Nephron progenitor cell (in vitro differentiated cells): ENCODE measurements at regions not wholly inside any gene's neighbourhood (a gene's known extent, or its start where the extent isn't known, plus 50 kb on each side); places are given as distances from the start of the nearest gene placed in this dataset.

ENCODE experiments used
- DNase-seq: peaks from one replicate; pipeline ENCODE4 v3.0.0; 2021
- H3K27ac Mint-ChIP-seq: 2 replicates; pipeline ENCODE4 v1.8.0; 2021; ENCODE audit warnings: mild to moderate bottlenecking, moderate library complexity, mixed read lengths
- H3K27me3 Mint-ChIP-seq: 2 replicates; pipeline ENCODE4 v1.8.0; 2021; ENCODE audit warnings: mild to moderate bottlenecking, low read depth, mixed read lengths; ENCODE audit not compliant: poor library complexity
- H3K36me3 Mint-ChIP-seq: 2 replicates; pipeline ENCODE4 v1.8.0; 2021; ENCODE audit warnings: low read depth, mixed read lengths
- H3K4me1 Mint-ChIP-seq: 2 replicates; pipeline ENCODE4 v1.8.0; 2021; ENCODE audit warnings: mixed read lengths
- H3K4me3 Mint-ChIP-seq: 2 replicates; pipeline ENCODE4 v1.8.0; 2021; ENCODE audit warnings: mild to moderate bottlenecking, moderate library complexity, mixed read lengths
- H3K9me3 Mint-ChIP-seq: 2 replicates; pipeline ENCODE4 v1.8.0; 2021; ENCODE audit warnings: mild to moderate bottlenecking, moderate library complexity, mixed read lengths
- TF ChIP-seq, protein P1 (sequence below): fragments of 200-600 bp; sonication (generic); IDR thresholded peaks from 2 replicates; pipeline ENCODE4 v1.5.0; 2021; ENCODE audit warnings: antibody characterized with exemption

DNA sequence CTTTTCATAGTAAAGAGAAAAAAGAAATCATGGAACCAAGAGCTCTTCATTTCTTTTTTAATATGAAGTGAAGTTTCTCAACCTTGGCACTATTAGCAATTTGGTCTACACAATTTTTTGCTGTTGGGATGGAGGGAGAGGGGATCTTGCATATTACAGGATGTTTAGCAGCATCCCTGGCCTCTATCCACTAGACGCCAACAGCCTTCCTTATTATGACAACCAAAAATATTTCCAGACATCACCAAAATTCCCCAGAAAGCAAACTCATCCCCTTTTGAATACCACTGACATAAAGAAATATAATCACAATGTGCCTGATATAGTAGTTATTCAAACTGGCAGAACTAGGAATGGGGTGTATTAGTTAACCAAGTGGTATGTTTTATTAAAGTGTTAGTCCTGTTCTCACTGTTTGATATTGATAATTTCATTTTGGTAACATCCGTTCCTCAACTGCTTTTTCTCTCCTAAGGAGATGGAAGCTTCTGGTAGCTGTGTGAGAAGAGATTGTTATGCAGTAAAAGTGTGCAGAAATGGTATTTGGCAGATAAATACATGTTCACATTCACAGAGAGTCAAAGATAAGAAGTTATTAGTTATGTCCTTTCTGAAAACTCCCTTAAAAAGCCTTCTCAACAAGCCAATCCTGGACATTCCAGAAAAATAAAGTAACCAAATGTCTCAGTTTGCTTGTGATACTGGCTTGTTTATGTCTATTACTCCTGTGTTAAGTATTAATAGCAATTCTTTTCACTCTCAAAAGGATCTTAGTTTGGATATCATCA, 699.9 kb downstream of the C12orf50 start:
- peak overlapping the region; percentile 51 for H3K27ac Mint-ChIP-seq
- H3K36me3 Mint-ChIP-seq = no peaks in the 10 kb centered on the region
- H3K4me1 Mint-ChIP-seq = no peaks in the 10 kb centered on the region
- H3K27me3 Mint-ChIP-seq = no peaks in the 10 kb centered on the region
- no peak overlapping the region for H3K4me3 Mint-ChIP-seq
- TF ChIP-seq, protein P1, sequence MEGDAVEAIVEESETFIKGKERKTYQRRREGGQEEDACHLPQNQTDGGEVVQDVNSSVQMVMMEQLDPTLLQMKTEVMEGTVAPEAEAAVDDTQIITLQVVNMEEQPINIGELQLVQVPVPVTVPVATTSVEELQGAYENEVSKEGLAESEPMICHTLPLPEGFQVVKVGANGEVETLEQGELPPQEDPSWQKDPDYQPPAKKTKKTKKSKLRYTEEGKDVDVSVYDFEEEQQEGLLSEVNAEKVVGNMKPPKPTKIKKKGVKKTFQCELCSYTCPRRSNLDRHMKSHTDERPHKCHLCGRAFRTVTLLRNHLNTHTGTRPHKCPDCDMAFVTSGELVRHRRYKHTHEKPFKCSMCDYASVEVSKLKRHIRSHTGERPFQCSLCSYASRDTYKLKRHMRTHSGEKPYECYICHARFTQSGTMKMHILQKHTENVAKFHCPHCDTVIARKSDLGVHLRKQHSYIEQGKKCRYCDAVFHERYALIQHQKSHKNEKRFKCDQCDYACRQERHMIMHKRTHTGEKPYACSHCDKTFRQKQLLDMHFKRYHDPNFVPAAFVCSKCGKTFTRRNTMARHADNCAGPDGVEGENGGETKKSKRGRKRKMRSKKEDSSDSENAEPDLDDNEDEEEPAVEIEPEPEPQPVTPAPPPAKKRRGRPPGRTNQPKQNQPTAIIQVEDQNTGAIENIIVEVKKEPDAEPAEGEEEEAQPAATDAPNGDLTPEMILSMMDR = no peak
- H3K9me3 Mint-ChIP-seq = no peaks in the 10 kb centered on the region
- DNase-seq = no peak

DNA sequence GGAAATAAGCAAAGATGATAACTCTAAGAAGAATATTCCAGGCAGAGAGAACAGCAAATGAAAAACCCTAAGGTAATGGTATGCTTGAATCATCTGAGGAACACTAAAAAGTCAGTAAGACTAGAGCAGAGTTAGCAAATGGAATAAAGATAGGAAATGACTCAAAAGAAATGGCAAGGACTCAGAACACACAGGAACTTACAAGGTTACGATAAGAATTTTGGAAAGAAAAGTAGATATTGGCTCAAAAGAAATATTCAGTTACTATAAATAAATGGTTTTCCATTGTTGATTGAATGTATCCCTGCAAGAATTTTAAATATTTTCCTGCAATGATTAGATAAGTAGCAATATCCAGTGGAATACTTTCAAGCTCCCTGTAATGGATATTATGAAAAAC, 705.8 kb downstream of the C12orf50 start:
- TF ChIP-seq, protein P1 = no peak
- Mint-ChIP-seq H3K4me1 (no peaks in the 10 kb centered on the region), H3K27me3 (no peaks in the 10 kb centered on the region), H3K9me3 (no peaks in the 10 kb centered on the region), H3K27ac (no peak overlapping the region), H3K36me3 (no peaks in the 10 kb centered on the region), H3K4me3 (no peak overlapping the region)
- no peak for DNase-seq

DNA sequence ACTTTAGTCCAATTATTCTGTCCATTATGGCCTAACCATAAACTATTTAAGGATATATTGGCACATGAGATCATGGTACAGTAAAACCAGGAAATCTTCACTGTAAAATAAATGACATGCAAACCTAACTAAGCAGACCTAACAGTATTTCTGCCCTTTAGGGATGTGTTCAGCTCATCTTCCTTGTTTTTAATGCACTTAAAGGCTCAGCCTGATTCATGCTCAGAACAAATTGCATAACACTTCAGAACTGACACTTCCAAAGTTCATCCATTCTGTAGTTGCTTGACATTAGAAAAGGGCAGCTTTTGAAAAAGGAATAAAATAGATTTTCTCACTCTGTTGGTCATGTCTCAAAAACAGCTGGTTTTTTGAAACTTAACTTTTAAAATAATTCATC, 708.5 kb downstream of the C12orf50 start:
- Mint-ChIP-seq H3K36me3 (no peaks in the 10 kb centered on the region), H3K4me1 (no peaks in the 10 kb centered on the region), H3K9me3 (no peaks in the 10 kb centered on the region), H3K27me3 (no peaks in the 10 kb centered on the region), H3K4me3 (no peak overlapping the region), H3K27ac (no peak overlapping the region)
- DNase-seq = no peak
- TF ChIP-seq, protein P1 = no peak

DNA sequence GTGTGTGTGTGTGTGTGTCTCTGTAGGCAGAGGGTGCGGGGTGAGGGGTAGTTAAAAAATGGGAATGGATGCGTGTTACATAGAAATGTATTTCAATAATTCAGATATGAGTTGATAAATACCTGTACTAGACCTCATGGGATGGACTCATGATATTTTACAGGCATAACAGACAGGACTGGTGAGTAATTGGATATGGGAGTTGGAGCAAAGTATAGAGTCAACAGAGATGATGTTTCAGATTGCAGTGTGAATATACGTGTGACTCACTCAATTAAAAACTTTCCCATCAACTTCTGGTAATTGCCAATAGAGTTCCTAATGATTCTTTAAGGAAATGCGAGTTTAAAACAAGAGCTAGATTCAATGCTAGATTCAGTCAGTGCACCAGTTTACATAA, 711.9 kb downstream of the C12orf50 start:
- H3K4me3 Mint-ChIP-seq = no peak overlapping the region
- DNase-seq = no peak
- TF ChIP-seq, protein P1 = no peak
- H3K9me3 Mint-ChIP-seq = no peaks in the 10 kb centered on the region
- H3K36me3 Mint-ChIP-seq = no peaks in the 10 kb centered on the region
- H3K4me1 Mint-ChIP-seq = no peaks in the 10 kb centered on the region
- H3K27ac Mint-ChIP-seq = no peak overlapping the region
- no peaks in the 10 kb centered on the region for H3K27me3 Mint-ChIP-seq

DNA sequence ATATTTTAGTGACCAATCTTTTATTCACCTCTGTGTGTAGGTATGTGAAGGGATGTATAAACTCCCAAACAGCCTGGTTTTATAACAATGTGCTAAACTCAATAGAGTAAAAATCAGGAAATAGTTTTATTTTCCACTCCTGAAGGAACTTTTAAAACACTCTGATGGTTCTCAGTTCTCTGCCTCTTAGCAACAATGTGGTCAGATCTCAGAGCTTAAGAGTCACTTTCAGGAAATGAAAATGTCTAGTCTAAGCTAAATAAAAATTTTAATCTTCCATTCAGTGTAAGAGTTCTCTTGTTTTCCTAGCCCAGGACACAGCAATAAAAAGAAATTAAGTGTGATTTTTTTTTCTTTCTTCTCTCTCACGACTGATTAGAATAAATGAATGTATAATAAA, 718.0 kb downstream of the C12orf50 start:
- no peaks in the 10 kb centered on the region for H3K9me3 Mint-ChIP-seq
- no peak overlapping the region for H3K4me3 Mint-ChIP-seq
- DNase-seq = no peak
- TF ChIP-seq, protein P1 = no peak
- no peaks in the 10 kb centered on the region for H3K36me3 Mint-ChIP-seq
- no peak overlapping the region for H3K27ac Mint-ChIP-seq
- no peaks in the 10 kb centered on the region for H3K4me1 Mint-ChIP-seq
- no peaks in the 10 kb centered on the region for H3K27me3 Mint-ChIP-seq

DNA sequence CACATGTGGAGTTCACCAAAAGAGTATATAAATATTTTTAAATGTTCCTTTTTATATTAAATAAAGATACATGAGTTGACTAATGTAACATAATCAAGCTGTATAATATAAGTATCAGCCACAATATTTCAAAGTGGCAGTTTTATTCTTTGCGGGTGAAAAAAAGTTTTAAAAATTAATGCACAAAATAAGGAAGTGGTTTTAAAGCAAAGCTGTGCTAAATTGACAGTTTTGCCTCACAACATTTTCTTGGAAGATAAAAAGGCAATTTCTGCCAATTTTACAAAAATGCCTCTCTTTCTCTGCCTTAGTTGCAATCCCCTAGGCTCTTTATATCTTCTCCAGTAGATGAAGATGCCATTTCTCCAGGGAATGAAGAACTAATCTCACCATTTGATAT, 719.1 kb downstream of the C12orf50 start:
- no peaks in the 10 kb centered on the region for H3K4me1 Mint-ChIP-seq
- no peak for DNase-seq
- no peaks in the 10 kb centered on the region for H3K36me3 Mint-ChIP-seq
- no peak overlapping the region for H3K4me3 Mint-ChIP-seq
- no peaks in the 10 kb centered on the region for H3K9me3 Mint-ChIP-seq
- H3K27ac Mint-ChIP-seq = no peak overlapping the region
- H3K27me3 Mint-ChIP-seq = no peaks in the 10 kb centered on the region
- TF ChIP-seq, protein P1 = no peak
